H9 (cell line): ENCODE measurements at regions not wholly inside any gene's neighbourhood (a gene's known extent, or its start where the extent isn't known, plus 50 kb on each side); places are given as distances from the start of the nearest gene placed in this dataset.
"Not testable (repeated sequence)": the region's sequence is repeated elsewhere in the genome, so short reads cannot be mapped to it uniquely, and the experiment has no call there.

Source experiments
- DNase-seq: peaks from one replicate; pipeline ENCODE4 v3.0.0-alpha.2; 2017
- H2AFZ ChIP-seq: one replicate; pipeline ENCODE4 v1.6.1; 2013; ENCODE audit warnings: mild to moderate bottlenecking, low read length, control low read depth, moderate library complexity
- H2AK5ac ChIP-seq: 2 replicates; pipeline ENCODE4 v1.6.1; 2013; ENCODE audit warnings: low read length, control low read depth, mixed read lengths; ENCODE audit not compliant: insufficient read length
- H2BK120ac ChIP-seq: one replicate; pipeline ENCODE4 v1.6.1; 2013; ENCODE audit warnings: low read depth, mild to moderate bottlenecking, low read length, control low read depth, inconsistent platforms; ENCODE audit not compliant: poor library complexity, severe bottlenecking
- H2BK12ac ChIP-seq: 2 replicates; pipeline ENCODE4 v1.6.1; 2013; ENCODE audit warnings: low read length, control low read depth, mixed read lengths, low read depth; ENCODE audit not compliant: insufficient read length
- H2BK15ac ChIP-seq: 2 replicates; pipeline ENCODE4 v1.6.1; 2013; ENCODE audit warnings: low read depth, low read length, control low read depth
- H2BK20ac ChIP-seq: one replicate; pipeline ENCODE4 v1.6.1; 2013; ENCODE audit warnings: low read depth, mild to moderate bottlenecking, low read length, control low read depth, inconsistent platforms; ENCODE audit not compliant: poor library complexity, severe bottlenecking
- H2BK5ac ChIP-seq: 2 replicates; pipeline ENCODE4 v1.6.1; 2013; ENCODE audit warnings: low read length, control low read depth, mixed read lengths; ENCODE audit not compliant: insufficient read length
- H3K14ac ChIP-seq: 2 replicates; pipeline ENCODE4 v1.6.1; 2013; ENCODE audit warnings: low read length, control low read depth; ENCODE audit not compliant: insufficient read depth
- H3K18ac ChIP-seq: 2 replicates; pipeline ENCODE4 v1.6.1; 2013; ENCODE audit warnings: low read depth, mild to moderate bottlenecking, mixed read lengths, low read length, control low read depth; ENCODE audit not compliant: insufficient read length
- H3K23ac ChIP-seq: 2 replicates; pipeline ENCODE4 v1.6.1; 2013; ENCODE audit warnings: low read length, control low read depth, mixed read lengths, low read depth; ENCODE audit not compliant: insufficient read length
- H3K23me2 ChIP-seq: 2 replicates; pipeline ENCODE4 v1.6.1; 2013; ENCODE audit warnings: low read depth, mild to moderate bottlenecking, mixed read lengths, low read length, control low read depth; ENCODE audit not compliant: insufficient read length, poor library complexity, severe bottlenecking
- H3K27ac ChIP-seq: 2 replicates; pipeline ENCODE4 v1.5.1; 2013; ENCODE audit warnings: low read length, control low read depth, mixed read lengths, low read depth; ENCODE audit not compliant: insufficient read length
- H3K27me3 ChIP-seq: 2 replicates; pipeline ENCODE4 v1.6.1; 2013; ENCODE audit warnings: low read length, control low read depth, inconsistent platforms; ENCODE audit not compliant: insufficient read depth
- H3K4ac ChIP-seq: 2 replicates; pipeline ENCODE4 v1.6.1; 2013; ENCODE audit warnings: low read depth, mild to moderate bottlenecking, control low read depth, inconsistent platforms, low read length, moderate library complexity
- H3K4me1 ChIP-seq: 2 replicates; pipeline ENCODE4 v1.6.1; 2013; ENCODE audit warnings: low read length, control low read depth, inconsistent platforms; ENCODE audit not compliant: insufficient read depth
- H3K4me2 ChIP-seq: 2 replicates; pipeline ENCODE4 v1.6.1; 2013; ENCODE audit warnings: low read length, control low read depth, mixed read lengths; ENCODE audit not compliant: insufficient read length, insufficient read depth
- H3K56ac ChIP-seq: 2 replicates; pipeline ENCODE4 v1.6.1; 2013; ENCODE audit warnings: low read depth, mild to moderate bottlenecking, mixed read lengths, low read length, control low read depth; ENCODE audit not compliant: insufficient read length
- H3K79me1 ChIP-seq: 2 replicates; pipeline ENCODE4 v1.6.1; 2013; ENCODE audit warnings: low read depth, mild to moderate bottlenecking, moderate library complexity, low read length, control low read depth, inconsistent platforms; ENCODE audit not compliant: insufficient read depth, poor library complexity, severe bottlenecking
- H3K79me2 ChIP-seq: 2 replicates; pipeline ENCODE4 v1.6.1; 2013; ENCODE audit warnings: low read length, control low read depth, inconsistent platforms; ENCODE audit not compliant: insufficient read depth
- H3K9ac ChIP-seq: 2 replicates; pipeline ENCODE4 v1.6.1; 2013; ENCODE audit warnings: low read length, control low read depth, mixed read lengths; ENCODE audit not compliant: insufficient read length; ENCODE audit errors: extremely low read depth
- H3K9me3 ChIP-seq: one replicate; pipeline ENCODE4 v1.6.1; 2013; ENCODE audit warnings: low read depth, low read length, inconsistent platforms; ENCODE audit not compliant: control insufficient read depth
- H3T11ph ChIP-seq: one replicate; pipeline ENCODE4 v1.6.1; 2013; ENCODE audit warnings: mild to moderate bottlenecking, low read length, control low read depth, inconsistent platforms
- H4K20me1 ChIP-seq: one replicate; pipeline ENCODE4 v1.6.1; 2013; ENCODE audit not compliant: control insufficient read depth, insufficient read length, insufficient read depth
- H4K5ac ChIP-seq: 2 replicates; pipeline ENCODE4 v1.6.1; 2013; ENCODE audit warnings: low read depth, mild to moderate bottlenecking, mixed read lengths, low read length, control low read depth; ENCODE audit not compliant: insufficient read length
- H4K8ac ChIP-seq: replicated peaks from 2 replicates; pipeline ENCODE4 v1.6.1; 2013; ENCODE audit warnings: low read length, control low read depth, mixed read lengths, low read depth; ENCODE audit not compliant: insufficient read length
- H4K91ac ChIP-seq: 2 replicates; pipeline ENCODE4 v1.6.1; 2013; ENCODE audit warnings: low read depth, mild to moderate bottlenecking, moderate library complexity, mixed read lengths, low read length, control low read depth; ENCODE audit not compliant: insufficient read length
- H3K27ac Mint-ChIP-seq, 3 experiments: 2 replicates in 2 of 3; 3 replicates in 1 of 3; pipeline ENCODE4 v1.8.0; 2020 to 2021; ENCODE audit warnings: mixed read lengths in 3 of 3, mild to moderate bottlenecking in 1 of 3, moderate library complexity in 1 of 3
- H3K27me3 Mint-ChIP-seq: 2 replicates; pipeline ENCODE4 v1.8.0; 2021; ENCODE audit warnings: low read depth, mild to moderate bottlenecking, moderate library complexity, mixed read lengths
- H3K36me3 Mint-ChIP-seq, 3 experiments: 2 replicates in 2 of 3; 3 replicates in 1 of 3; pipeline ENCODE4 v1.8.0; 2020 to 2021; ENCODE audit warnings: low read depth in 3 of 3, mixed read lengths in 3 of 3; ENCODE audit not compliant: insufficient read depth in 1 of 3
- H3K4me1 Mint-ChIP-seq, 2 experiments: 2 replicates each; pipeline ENCODE4 v1.8.0; 2020; ENCODE audit warnings: mixed read lengths in 2 of 2
- H3K4me3 Mint-ChIP-seq, 2 experiments: 2 replicates in 1 of 2; 3 replicates in 1 of 2; pipeline ENCODE4 v1.8.0; 2020 to 2021; ENCODE audit warnings: mild to moderate bottlenecking in 2 of 2, mixed read lengths in 2 of 2, moderate library complexity in 1 of 2
- H3K9me3 Mint-ChIP-seq, 2 experiments: 2 replicates in 1 of 2; 3 replicates in 1 of 2; pipeline ENCODE4 v1.8.0; 2020; ENCODE audit warnings: mild to moderate bottlenecking in 2 of 2, mixed read lengths in 2 of 2, moderate library complexity in 1 of 2
- CTCF ChIP-seq: fragments of 200-600 bp; sonication (generic); conservative IDR thresholded peaks from 3 replicates; pipeline ENCODE4 v1.8.0; 2021; ENCODE audit warnings: antibody characterized with exemption, mild to moderate bottlenecking
- WGBS: extraction: QIAGEN DNeasy Blood & Tissue Kit; methylation state at CpG from one replicate; pipeline ENCODE4 v1.1.7; 2013; ENCODE audit warnings: missing lambda C conversion rate, low lambda C conversion rate, mixed read lengths; ENCODE audit not compliant: insufficient read length; ENCODE audit errors: extremely low coverage; 5-methylcytosine and 5-hydroxymethylcytosine counted together

- no peak for TF ChIP-seq CTCF
Measured at GRCh38 chr14:81619816-81620215, 86.2 kb upstream of the SEL1L start.

GRCh38 chr14:81623771-81624396, 90.2 kb upstream of the SEL1L start:
- not testable (repeated sequence) for H3K4me1 Mint-ChIP-seq

More at GRCh38 chr14:81619816-81620215, 86.2 kb upstream of the SEL1L start:
- no peaks in the 10 kb centered on the region for H3K79me2 ChIP-seq
- Mint-ChIP-seq H3K4me1 (peaks cover 5 to 7% of the 10 kb centered on the region in 2 experiments; a peak in 3 of 4 replicates), H3K4me3 (no peak overlapping the region), H3K27ac (no peak overlapping the region), H3K9me3 (0 out of 5 replicates have a peak, but pooled peaks cover 0 to 3% of the 10 kb centered on the region in 2 experiments), H3K36me3 (no peaks in the 10 kb centered on the region), H3K27me3 (peaks cover 3% of the 10 kb centered on the region; the same call in 1 of the 2 replicates)
- no peak overlapping the region for H3K4me2 ChIP-seq
- H2BK12ac ChIP-seq: no peak overlapping the region
- no CpG with 5 or more reads among the region's 6 CpGs for WGBS
- no peak overlapping the region for H2BK20ac ChIP-seq
- H3K4me1 ChIP-seq: no peaks in the 10 kb centered on the region; the same call in 1 of the 2 replicates
- H3K9me3 ChIP-seq: no peaks in the 10 kb centered on the region
- no peak overlapping the region for H3K27ac ChIP-seq
- H3K14ac ChIP-seq: no peak overlapping the region
- no peak overlapping the region for H3T11ph ChIP-seq
- no peak for DNase-seq
- no peak overlapping the region for H3K9ac ChIP-seq
- no peak overlapping the region for H2AFZ ChIP-seq
- H2BK15ac ChIP-seq: no peak overlapping the region
- H3K4ac ChIP-seq: no peak overlapping the region
- no peak overlapping the region for H3K56ac ChIP-seq
- H2BK120ac ChIP-seq: no peak overlapping the region
- H3K23ac ChIP-seq: no peak overlapping the region
- H3K79me1 ChIP-seq: no peaks in the 10 kb centered on the region
- H3K18ac ChIP-seq: no peak overlapping the region
- H2BK5ac ChIP-seq: no peak overlapping the region
- H4K8ac ChIP-seq: no peak overlapping the region
- H3K23me2 ChIP-seq: no peaks in the 10 kb centered on the region
- H4K91ac ChIP-seq: no peak overlapping the region
- no peak overlapping the region for H2AK5ac ChIP-seq
- no peak overlapping the region for H4K5ac ChIP-seq
- no peaks in the 10 kb centered on the region for H4K20me1 ChIP-seq
- no peaks in the 10 kb centered on the region for H3K27me3 ChIP-seq

More at GRCh38 chr14:81623771-81624396, 90.2 kb upstream of the SEL1L start:
- H3K9me3 ChIP-seq, H3T11ph ChIP-seq, H2BK20ac ChIP-seq, H2AFZ ChIP-seq, H4K5ac ChIP-seq, H3K27ac ChIP-seq, H2AK5ac ChIP-seq, H2BK120ac ChIP-seq, DNase-seq, H3K23ac ChIP-seq, H3K4ac ChIP-seq, H4K91ac ChIP-seq, H2BK15ac ChIP-seq, H3K27me3 Mint-ChIP-seq, H2BK12ac ChIP-seq, H3K18ac ChIP-seq, H3K4me1 ChIP-seq, H3K14ac ChIP-seq, H3K4me3 Mint-ChIP-seq, H3K79me1 ChIP-seq, H4K20me1 ChIP-seq, H3K23me2 ChIP-seq, H3K36me3 Mint-ChIP-seq, H3K56ac ChIP-seq, H3K9me3 Mint-ChIP-seq, H3K27me3 ChIP-seq, H4K8ac ChIP-seq, H3K9ac ChIP-seq, H3K4me2 ChIP-seq, H3K79me2 ChIP-seq, H2BK5ac ChIP-seq: not testable (repeated sequence)
- WGBS: no CpG with 5 or more reads among the region's 55 CpGs
- peak overlapping the region in 1 of 3 experiments; percentile 27; a peak in 1 of 7 replicates for H3K27ac Mint-ChIP-seq
